CD4-positive, alpha-beta T cell treated with Interferon alpha-2 for 1 hour (primary cell): ENCODE measurements at regions not wholly inside any gene's neighbourhood (a gene's known extent, or its start where the extent isn't known, plus 50 kb on each side); places are given as distances from the start of the nearest gene placed in this dataset.
A peak's percentile ranks its signal among the peaks of the same experiment; 100 is the strongest.

ENCODE experiments used
- DNase-seq, 2 donors: peaks; one replicate each; pipeline ENCODE4 v3.0.0-alpha.2; 2020 to 2022

DNA sequence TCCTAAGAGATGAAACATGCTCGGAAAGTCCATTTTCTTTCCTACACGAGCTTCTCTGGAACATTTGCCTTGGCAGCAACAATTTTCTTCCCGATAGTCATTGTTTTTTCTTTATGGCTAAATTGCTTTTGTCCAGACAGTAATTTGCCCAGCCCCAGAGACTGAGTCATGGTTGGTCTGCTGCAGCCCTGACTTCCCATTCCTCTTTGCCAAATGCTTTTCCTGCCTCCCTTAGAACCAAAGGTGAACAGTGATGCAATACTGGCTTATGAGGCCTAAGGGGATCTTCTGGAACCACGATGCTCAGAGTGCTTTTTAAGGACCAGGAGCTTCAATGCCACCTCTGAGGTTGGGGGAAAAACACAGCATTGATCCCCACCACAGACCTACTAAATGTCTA is 1599.6 kb upstream of the TMEM132C start:
- DNase-seq = no peak

- no peak for DNase-seq
Measured at GRCh38 chr12:126668538-126668937, 1598.4 kb upstream of the TMEM132C start.

DNA sequence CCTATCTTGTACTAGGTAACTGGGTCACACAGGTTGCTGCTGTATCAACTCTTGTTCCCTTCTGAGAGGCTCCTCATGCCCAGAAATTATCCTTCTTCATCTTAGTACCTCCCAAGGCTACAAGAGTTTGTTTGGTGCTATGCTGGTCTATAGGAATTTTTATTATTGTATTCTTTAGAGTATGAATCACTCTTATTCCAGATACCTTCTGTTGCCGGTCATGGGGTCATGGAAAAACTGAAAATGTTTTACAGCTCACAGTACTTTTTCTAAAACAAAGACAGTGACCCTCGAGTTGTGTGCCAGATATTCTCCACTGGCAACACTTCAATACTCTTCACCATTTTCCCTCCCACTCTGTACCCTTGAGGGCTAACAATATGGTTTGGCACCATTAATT is 1598.0 kb upstream of the TMEM132C start:
- DNase-seq = no peak

GRCh38 chr12:126676434-126676833 is 1590.5 kb upstream of the TMEM132C start:
- no peak for DNase-seq

GRCh38 chr12:126681676-126682075 is 1585.3 kb upstream of the TMEM132C start:
- DNase-seq = no peak

DNA sequence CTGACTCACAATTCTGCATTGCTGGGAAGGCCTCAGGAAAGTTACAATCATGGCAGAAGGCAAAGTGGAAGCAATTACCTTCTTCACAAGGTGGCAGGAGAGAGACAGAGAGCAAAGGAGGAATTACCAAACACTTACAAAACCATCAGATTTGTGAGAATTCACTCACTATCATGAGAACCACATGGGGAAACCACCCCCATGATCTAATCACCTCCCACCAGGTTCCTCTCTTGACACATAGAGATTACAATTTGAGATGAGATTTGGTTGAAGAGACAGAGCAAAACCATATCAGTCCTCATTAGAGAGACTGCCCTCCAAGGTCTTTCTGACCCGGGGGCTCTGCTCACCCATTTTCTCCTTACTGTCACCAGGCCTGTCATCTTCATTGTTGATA is 1582.3 kb upstream of the TMEM132C start:
- DNase-seq = no peak

- DNase-seq = no peak
Measured at GRCh38 chr12:126685636-126686035, 1581.3 kb upstream of the TMEM132C start.

DNA sequence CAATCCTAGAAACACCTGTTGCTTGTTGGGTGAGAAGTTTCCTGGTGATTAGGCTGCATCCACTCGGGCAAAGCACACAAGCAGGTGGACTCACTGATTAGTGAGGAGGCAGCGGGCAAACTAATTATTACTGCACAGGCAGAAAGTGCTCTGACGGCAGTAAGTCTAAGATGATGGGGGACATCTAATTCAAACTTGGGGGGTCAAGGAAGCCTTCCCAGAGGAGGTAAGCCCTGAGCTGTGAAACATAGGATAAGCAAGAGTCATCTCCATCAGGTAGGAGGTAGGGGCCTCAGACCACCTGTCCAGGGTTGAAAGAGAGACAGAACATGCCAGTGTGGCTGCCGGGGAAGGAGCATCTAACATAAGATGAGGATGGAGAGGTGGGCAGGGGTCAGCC is 1578.4 kb upstream of the TMEM132C start:
- DNase-seq = no peak

DNA sequence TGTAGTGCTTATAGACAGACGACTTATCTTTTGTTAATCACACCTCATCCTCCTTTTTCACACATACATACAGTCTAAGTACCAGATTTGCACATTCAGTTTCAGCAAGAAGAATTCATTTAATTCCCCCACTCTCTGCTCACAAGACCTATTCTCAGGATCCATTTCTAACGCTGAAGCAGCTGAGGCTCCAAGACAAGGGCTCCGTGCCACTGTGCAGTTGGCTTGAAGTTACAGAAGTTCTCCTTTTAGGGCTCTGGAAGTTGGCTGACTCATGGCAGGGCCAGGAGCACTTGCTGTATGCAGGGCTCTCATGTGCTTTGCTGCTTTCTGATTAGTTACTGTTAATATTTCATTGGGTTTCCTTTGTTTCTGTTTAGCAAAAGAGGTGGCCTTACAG is 1566.9 kb upstream of the TMEM132C start:
- DNase-seq = no peak

GRCh38 chr12:126704609-126705008 is 1562.4 kb upstream of the TMEM132C start:
- no peak for DNase-seq

GRCh38 chr12:126706300-126706699 is 1560.7 kb upstream of the TMEM132C start:
- DNase-seq = no peak

- peak in 1 of 2 donors; percentile 30 for DNase-seq
Measured at GRCh38 chr12:126708492-126708896, 1558.5 kb upstream of the TMEM132C start.

DNA sequence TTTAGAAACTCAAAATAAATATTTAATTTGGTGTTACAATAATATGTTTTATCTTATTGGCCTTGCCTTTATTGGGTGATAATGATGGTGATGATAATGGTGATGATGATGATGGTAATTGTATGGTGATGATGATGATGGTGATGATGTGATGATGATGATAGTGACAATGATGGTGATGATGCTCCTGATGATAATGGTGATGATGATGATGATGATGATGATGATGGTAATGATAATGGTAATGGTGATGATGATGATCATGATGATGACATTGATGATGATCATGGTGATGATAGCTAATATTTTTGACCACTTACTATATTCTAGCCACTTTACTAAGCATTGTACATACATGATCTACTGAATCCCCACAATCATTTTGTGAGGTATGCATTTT is 1548.6 kb upstream of the TMEM132C start:
- no peak for DNase-seq

DNA sequence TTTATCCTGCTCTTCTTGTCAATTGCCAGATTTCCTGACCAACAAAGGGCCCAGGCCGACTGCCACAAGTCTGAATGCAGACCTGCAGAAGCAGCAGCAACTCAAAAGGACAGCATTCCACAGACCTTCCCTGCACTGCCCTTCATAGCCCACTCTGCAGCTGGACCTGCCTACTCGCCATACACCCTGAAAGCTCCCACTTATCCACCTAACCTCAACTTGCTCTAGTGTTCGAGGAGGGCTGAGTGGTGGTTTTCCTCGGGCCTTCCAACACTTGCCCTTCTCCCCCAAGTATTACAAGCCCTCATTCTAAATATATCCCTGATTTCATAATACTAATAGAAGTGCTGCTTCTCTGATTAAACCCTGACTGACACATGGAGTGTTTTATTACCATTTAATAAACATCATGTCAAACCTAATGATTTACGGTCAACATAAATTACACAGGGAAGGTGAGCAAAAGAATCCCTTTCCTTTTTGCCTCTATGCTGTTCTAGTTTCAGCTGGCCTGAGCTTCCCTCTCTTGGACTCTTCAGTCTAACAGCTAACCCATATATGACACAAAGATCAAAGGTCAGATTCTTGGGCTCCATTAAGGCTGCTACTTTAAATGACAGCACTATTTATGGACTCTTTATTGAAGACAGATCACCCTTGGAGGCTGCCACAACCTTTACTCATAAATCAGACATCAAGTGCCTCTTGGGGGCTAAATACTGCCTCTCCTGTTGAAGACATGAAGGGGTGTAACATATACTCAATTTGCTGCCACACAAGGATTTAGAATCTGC is 1546.9 kb upstream of the TMEM132C start:
- no peak for DNase-seq

DNA sequence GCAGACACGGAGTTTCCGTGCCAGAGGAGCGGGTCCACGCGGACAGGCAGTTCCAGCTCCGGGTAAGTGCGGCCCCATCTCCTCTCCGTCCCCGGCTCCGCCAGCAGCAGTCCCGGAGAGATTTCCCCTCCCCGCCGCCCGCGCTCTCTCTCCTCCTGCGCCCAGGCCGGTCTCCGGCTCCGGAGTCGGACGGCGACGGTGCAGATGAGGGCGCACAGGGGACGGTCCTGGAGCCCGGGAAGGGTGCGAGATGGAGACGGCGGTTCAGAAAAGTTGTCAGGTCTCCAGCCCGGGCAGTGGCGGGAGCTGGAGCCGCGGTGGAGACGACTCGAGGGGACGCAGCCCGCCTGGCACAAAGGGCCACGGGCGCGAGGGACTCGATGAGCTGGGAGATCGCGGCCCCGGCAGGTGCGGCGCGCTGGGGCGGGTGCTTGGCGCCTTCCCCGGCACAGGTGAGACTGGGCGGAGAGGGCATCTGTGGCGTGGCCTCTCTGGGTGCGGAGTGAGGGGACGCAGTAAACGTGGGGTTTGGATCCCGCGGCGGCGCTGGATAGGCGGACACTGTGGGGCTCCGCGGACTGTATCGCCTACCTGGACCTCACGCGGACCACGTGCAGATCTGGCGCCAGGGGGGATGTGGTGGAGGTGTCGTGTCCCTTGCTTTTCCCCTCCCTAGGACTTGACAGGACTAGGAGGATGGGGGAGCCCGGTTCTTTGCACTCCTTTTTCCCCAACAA is 1540.3 kb upstream of the TMEM132C start:
- DNase-seq = no peak

GRCh38 chr12:126727218-126728075 is 1539.5 kb upstream of the TMEM132C start:
- no peak for DNase-seq

- no peak for DNase-seq
Measured at GRCh38 chr12:126734296-126734695, 1532.7 kb upstream of the TMEM132C start.

- DNase-seq = no peak
Measured at GRCh38 chr12:126734710-126735109, 1532.3 kb upstream of the TMEM132C start.

DNA sequence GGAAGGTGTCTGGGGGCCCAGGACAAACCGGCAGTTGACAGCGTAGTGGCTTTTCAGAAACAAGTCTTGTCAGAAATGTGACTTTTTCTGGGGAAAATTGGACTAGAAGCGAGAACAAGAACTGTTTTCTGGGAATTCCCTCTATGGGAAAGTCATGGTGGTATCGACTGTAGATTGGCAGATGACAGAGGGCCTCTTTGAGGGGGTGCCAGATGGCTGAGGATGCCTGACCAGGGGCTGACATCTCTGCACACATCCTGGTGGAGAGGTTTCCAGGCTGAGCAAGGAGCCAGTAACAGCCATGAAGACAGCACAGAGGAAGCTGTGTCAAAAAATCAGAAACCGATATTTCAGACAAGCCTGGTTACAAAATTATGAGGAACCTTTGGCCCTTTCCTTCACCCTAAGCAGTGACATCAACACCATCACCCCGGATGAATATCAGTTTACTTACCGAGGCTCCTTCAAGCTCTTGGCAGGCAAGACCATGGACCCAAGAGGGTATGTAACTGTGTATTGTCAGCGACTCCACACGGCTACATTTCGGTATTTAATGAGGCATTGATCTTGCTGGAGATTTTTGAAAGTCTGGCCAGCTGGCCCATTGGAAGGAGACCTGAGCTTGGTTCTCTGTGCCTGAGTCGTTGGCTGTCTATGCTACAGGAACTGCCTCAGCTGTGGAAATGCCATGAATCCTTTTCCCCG is 1525.3 kb upstream of the TMEM132C start:
- DNase-seq = no peak

GRCh38 chr12:126742241-126742641 is 1524.7 kb upstream of the TMEM132C start:
- no peak for DNase-seq

GRCh38 chr12:126747530-126748149 is 1519.3 kb upstream of the TMEM132C start:
- peak; percentile 26 to 59 for DNase-seq

GRCh38 chr12:126752021-126752420 is 1514.9 kb upstream of the TMEM132C start:
- no peak for DNase-seq
